ENCODE measurements at regions not wholly inside any gene's neighbourhood (a gene's known extent, or its start where the extent isn't known, plus 50 kb on each side); places are given as distances from the start of the nearest gene placed in this dataset.
"Not testable (repeated sequence)": the region's sequence is repeated elsewhere in the genome, so short reads cannot be mapped to it uniquely, and the experiment has no call there.

GRCh38 chr2:89325894-89326293, 634.4 kb downstream of the RPIA start:
- H3K79me2 ChIP-seq (ENCODE audit: insufficient read depth, low read length); H2BK15ac ChIP-seq (ENCODE audit: low read depth, low read length); H4K91ac ChIP-seq (ENCODE audit: insufficient read length, low read depth, low read length); H2AFZ ChIP-seq (ENCODE audit: low read length); H3K9ac ChIP-seq (ENCODE audit: extremely low read depth, insufficient read length, low read length); H2BK5ac ChIP-seq (ENCODE audit: insufficient read length, low read length); H3K79me1 ChIP-seq (ENCODE audit: insufficient read depth, low read depth, low read length, poor library complexity, severe bottlenecking); H3K4me2 ChIP-seq (ENCODE audit: insufficient read depth, insufficient read length, low read length); H3K9me3 Mint-ChIP-seq; H3K36me3 Mint-ChIP-seq (ENCODE audit: insufficient read depth in 1 of 3, low read depth in 3 of 3); H3K27me3 Mint-ChIP-seq (ENCODE audit: low read depth); H3K27me3 ChIP-seq (ENCODE audit: insufficient read depth, low read length); H2BK12ac ChIP-seq (ENCODE audit: insufficient read length, low read depth, low read length); H3K23ac ChIP-seq (ENCODE audit: insufficient read length, low read depth, low read length); H3K27ac ChIP-seq (ENCODE audit: insufficient read length, low read depth, low read length); H3K4me1 ChIP-seq (ENCODE audit: insufficient read depth, low read length); H3K4me1 Mint-ChIP-seq; H3K27ac Mint-ChIP-seq; H3K4ac ChIP-seq (ENCODE audit: low read depth, low read length); H2BK20ac ChIP-seq (ENCODE audit: low read depth, low read length, poor library complexity, severe bottlenecking); H3K9me3 ChIP-seq (ENCODE audit: control insufficient read depth, low read depth, low read length); DNase-seq; H2BK120ac ChIP-seq (ENCODE audit: low read depth, low read length, poor library complexity, severe bottlenecking); H4K5ac ChIP-seq (ENCODE audit: insufficient read length, low read depth, low read length); H2AK5ac ChIP-seq (ENCODE audit: insufficient read length, low read length); H4K20me1 ChIP-seq (ENCODE audit: control insufficient read depth, insufficient read depth, insufficient read length); H3K14ac ChIP-seq (ENCODE audit: insufficient read depth, low read length); H3T11ph ChIP-seq (ENCODE audit: low read length); H3K23me2 ChIP-seq (ENCODE audit: insufficient read length, low read depth, low read length, poor library complexity, severe bottlenecking); H3K56ac ChIP-seq (ENCODE audit: insufficient read length, low read depth, low read length); H3K18ac ChIP-seq (ENCODE audit: insufficient read length, low read depth, low read length); H4K8ac ChIP-seq (replicated peaks; ENCODE audit: insufficient read length, low read depth, low read length); H3K4me3 Mint-ChIP-seq: not testable (repeated sequence)
- WGBS (ENCODE audit: extremely low coverage, insufficient read length, low lambda C conversion rate), result no CpG with 5 or more reads among the region's 7 CpGs

GRCh38 chr2:89326455-89326854, 635.0 kb downstream of the RPIA start:
- not testable (repeated sequence) for H3T11ph ChIP-seq (ENCODE audit: low read length); H3K9ac ChIP-seq (ENCODE audit: extremely low read depth, insufficient read length, low read length); H3K4me1 ChIP-seq (ENCODE audit: insufficient read depth, low read length); H3K14ac ChIP-seq (ENCODE audit: insufficient read depth, low read length); H4K20me1 ChIP-seq (ENCODE audit: control insufficient read depth, insufficient read depth, insufficient read length); H3K4me1 Mint-ChIP-seq; H4K5ac ChIP-seq (ENCODE audit: insufficient read length, low read depth, low read length); H3K27me3 Mint-ChIP-seq (ENCODE audit: low read depth); H2BK15ac ChIP-seq (ENCODE audit: low read depth, low read length); H4K91ac ChIP-seq (ENCODE audit: insufficient read length, low read depth, low read length); H2BK5ac ChIP-seq (ENCODE audit: insufficient read length, low read length); H3K9me3 ChIP-seq (ENCODE audit: control insufficient read depth, low read depth, low read length); H3K79me2 ChIP-seq (ENCODE audit: insufficient read depth, low read length); DNase-seq; H3K9me3 Mint-ChIP-seq; H4K8ac ChIP-seq (replicated peaks; ENCODE audit: insufficient read length, low read depth, low read length); H3K27me3 ChIP-seq (ENCODE audit: insufficient read depth, low read length); H2AK5ac ChIP-seq (ENCODE audit: insufficient read length, low read length); H3K27ac ChIP-seq (ENCODE audit: insufficient read length, low read depth, low read length); H3K4me2 ChIP-seq (ENCODE audit: insufficient read depth, insufficient read length, low read length); H2BK20ac ChIP-seq (ENCODE audit: low read depth, low read length, poor library complexity, severe bottlenecking); H3K23ac ChIP-seq (ENCODE audit: insufficient read length, low read depth, low read length); H3K27ac Mint-ChIP-seq; H3K36me3 Mint-ChIP-seq (ENCODE audit: insufficient read depth in 1 of 3, low read depth in 3 of 3); H3K79me1 ChIP-seq (ENCODE audit: insufficient read depth, low read depth, low read length, poor library complexity, severe bottlenecking); H3K4ac ChIP-seq (ENCODE audit: low read depth, low read length); H2AFZ ChIP-seq (ENCODE audit: low read length); H3K23me2 ChIP-seq (ENCODE audit: insufficient read length, low read depth, low read length, poor library complexity, severe bottlenecking); H2BK120ac ChIP-seq (ENCODE audit: low read depth, low read length, poor library complexity, severe bottlenecking); H3K56ac ChIP-seq (ENCODE audit: insufficient read length, low read depth, low read length); H3K4me3 Mint-ChIP-seq; H3K18ac ChIP-seq (ENCODE audit: insufficient read length, low read depth, low read length); H2BK12ac ChIP-seq (ENCODE audit: insufficient read length, low read depth, low read length)
- WGBS (ENCODE audit: extremely low coverage, insufficient read length, low lambda C conversion rate), result no CpG with 5 or more reads among the region's 2 CpGs

GRCh38 chr2:89328790-89329189, 637.3 kb downstream of the RPIA start:
- H3K9ac ChIP-seq (ENCODE audit: extremely low read depth, insufficient read length, low read length); H3K23me2 ChIP-seq (ENCODE audit: insufficient read length, low read depth, low read length, poor library complexity, severe bottlenecking); H3K27me3 Mint-ChIP-seq (ENCODE audit: low read depth); DNase-seq; H3K18ac ChIP-seq (ENCODE audit: insufficient read length, low read depth, low read length); H4K8ac ChIP-seq (replicated peaks; ENCODE audit: insufficient read length, low read depth, low read length); H2AFZ ChIP-seq (ENCODE audit: low read length); H3K79me1 ChIP-seq (ENCODE audit: insufficient read depth, low read depth, low read length, poor library complexity, severe bottlenecking); H3K27me3 ChIP-seq (ENCODE audit: insufficient read depth, low read length); H3K4me2 ChIP-seq (ENCODE audit: insufficient read depth, insufficient read length, low read length); H3K23ac ChIP-seq (ENCODE audit: insufficient read length, low read depth, low read length); H2BK15ac ChIP-seq (ENCODE audit: low read depth, low read length); H2AK5ac ChIP-seq (ENCODE audit: insufficient read length, low read length); H3K4ac ChIP-seq (ENCODE audit: low read depth, low read length); H2BK20ac ChIP-seq (ENCODE audit: low read depth, low read length, poor library complexity, severe bottlenecking); H4K20me1 ChIP-seq (ENCODE audit: control insufficient read depth, insufficient read depth, insufficient read length); H4K91ac ChIP-seq (ENCODE audit: insufficient read length, low read depth, low read length); H2BK5ac ChIP-seq (ENCODE audit: insufficient read length, low read length); H3K4me1 Mint-ChIP-seq; H2BK12ac ChIP-seq (ENCODE audit: insufficient read length, low read depth, low read length); H3K9me3 Mint-ChIP-seq; H3K27ac ChIP-seq (ENCODE audit: insufficient read length, low read depth, low read length); H2BK120ac ChIP-seq (ENCODE audit: low read depth, low read length, poor library complexity, severe bottlenecking); H3K79me2 ChIP-seq (ENCODE audit: insufficient read depth, low read length); H3T11ph ChIP-seq (ENCODE audit: low read length); H3K14ac ChIP-seq (ENCODE audit: insufficient read depth, low read length); H3K56ac ChIP-seq (ENCODE audit: insufficient read length, low read depth, low read length); H3K4me3 Mint-ChIP-seq; H3K36me3 Mint-ChIP-seq (ENCODE audit: insufficient read depth in 1 of 3, low read depth in 3 of 3); H3K4me1 ChIP-seq (ENCODE audit: insufficient read depth, low read length); H4K5ac ChIP-seq (ENCODE audit: insufficient read length, low read depth, low read length); H3K27ac Mint-ChIP-seq; H3K9me3 ChIP-seq (ENCODE audit: control insufficient read depth, low read depth, low read length): not testable (repeated sequence)
- no CpG with 5 or more reads among the region's 1 CpG for WGBS (ENCODE audit: extremely low coverage, insufficient read length, low lambda C conversion rate)
